IMR-90 (cell line): ENCODE measurements at regions not wholly inside any gene's neighbourhood (a gene's known extent, or its start where the extent isn't known, plus 50 kb on each side); places are given as distances from the start of the nearest gene placed in this dataset.

Experiments
- BHLHE40 ChIP-seq: fragments of 150-350 bp; IDR thresholded peaks from 2 replicates; pipeline ENCODE4 v1.6.1; 2016; ENCODE audit warnings: mild to moderate bottlenecking, low read depth, low read length
- CHD1 ChIP-seq: IDR thresholded peaks from 2 replicates; pipeline ENCODE4 v1.6.1; 2012; ENCODE audit warnings: low read depth, low read length, improper control_type of control experiment
- CTCF ChIP-seq: conservative IDR thresholded peaks from 2 replicates; pipeline ENCODE4 v1.5.1; 2012; ENCODE audit warnings: mild to moderate bottlenecking, low read depth, low read length, improper control_type of control experiment
- FOS ChIP-seq: fragments of 150-350 bp; IDR thresholded peaks from 2 replicates; pipeline ENCODE4 v1.6.1; 2016; ENCODE audit warnings: low read depth, low read length
- POLR2A ChIP-seq: IDR thresholded peaks from 2 replicates; pipeline ENCODE4 v1.6.1; 2012; ENCODE audit warnings: mild to moderate bottlenecking, low read depth, low read length
- RAD21 ChIP-seq: IDR thresholded peaks from 2 replicates; pipeline ENCODE4 v1.6.1; 2012; ENCODE audit warnings: low read length, improper control_type of control experiment
- RFX5 ChIP-seq: IDR thresholded peaks from 2 replicates; pipeline ENCODE4 v1.8.0; 2012; ENCODE audit warnings: low read depth, mild to moderate bottlenecking, low read length, moderate library complexity
- TF ChIP-seq, protein P1 (sequence below): fragments of 150-350 bp; IDR thresholded peaks from 2 replicates; pipeline ENCODE4 v1.6.1; 2017; ENCODE audit warnings: mild to moderate bottlenecking, antibody characterized with exemption, low read length, low read depth

GRCh38 chr1:81233591-81233990, 567.1 kb upstream of the ADGRL2 start:
- TF ChIP-seq CTCF, result no peak
- no peak for TF ChIP-seq RAD21
- TF ChIP-seq RFX5, result no peak
- TF ChIP-seq POLR2A, result no peak
- no peak for TF ChIP-seq CHD1
- TF ChIP-seq, protein P1, sequence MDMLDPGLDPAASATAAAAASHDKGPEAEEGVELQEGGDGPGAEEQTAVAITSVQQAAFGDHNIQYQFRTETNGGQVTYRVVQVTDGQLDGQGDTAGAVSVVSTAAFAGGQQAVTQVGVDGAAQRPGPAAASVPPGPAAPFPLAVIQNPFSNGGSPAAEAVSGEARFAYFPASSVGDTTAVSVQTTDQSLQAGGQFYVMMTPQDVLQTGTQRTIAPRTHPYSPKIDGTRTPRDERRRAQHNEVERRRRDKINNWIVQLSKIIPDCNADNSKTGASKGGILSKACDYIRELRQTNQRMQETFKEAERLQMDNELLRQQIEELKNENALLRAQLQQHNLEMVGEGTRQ, result no peak
- TF ChIP-seq BHLHE40, result no peak
- no peak for TF ChIP-seq FOS
